Ishikawa (cell line): ENCODE measurements at regions not wholly inside any gene's neighbourhood (a gene's known extent, or its start where the extent isn't known, plus 50 kb on each side); places are given as distances from the start of the nearest gene placed in this dataset.

ENCODE experiments used
- CEBPB ChIP-seq: IDR thresholded peaks from 2 replicates; pipeline ENCODE4 v1.6.1; 2012
- CREB1 ChIP-seq: IDR thresholded peaks from 2 replicates; pipeline ENCODE4 v1.6.1; 2012; ENCODE audit warnings: low read depth
- EGR1 ChIP-seq: IDR thresholded peaks from 2 replicates; pipeline ENCODE4 v1.6.1; 2012
- EP300 ChIP-seq: IDR thresholded peaks from 2 replicates; pipeline ENCODE4 v1.6.1; 2012; ENCODE audit warnings: borderline replicate concordance
- FOXM1 ChIP-seq: IDR thresholded peaks from 2 replicates; pipeline ENCODE4 v1.6.1; 2012; ENCODE audit warnings: low read depth, borderline replicate concordance
- MAX ChIP-seq: IDR thresholded peaks from 2 replicates; pipeline ENCODE4 v1.6.1; 2012
- NFIC ChIP-seq: IDR thresholded peaks from 2 replicates; pipeline ENCODE4 v1.6.1; 2012
- RAD21 ChIP-seq: IDR thresholded peaks from 2 replicates; pipeline ENCODE4 v1.6.1; 2012; ENCODE audit warnings: low read depth
- REST ChIP-seq: IDR thresholded peaks from 2 replicates; pipeline ENCODE4 v1.6.1; 2012; ENCODE audit warnings: low read depth, mild to moderate bottlenecking
- TAF1 ChIP-seq: IDR thresholded peaks from 2 replicates; pipeline ENCODE4 v1.6.1; 2012; ENCODE audit warnings: low read depth, mild to moderate bottlenecking
- TCF12 ChIP-seq: IDR thresholded peaks from 2 replicates; pipeline ENCODE4 v1.6.1; 2012; ENCODE audit warnings: low read depth
- TEAD4 ChIP-seq: IDR thresholded peaks from 2 replicates; pipeline ENCODE4 v1.6.1; 2012
- USF1 ChIP-seq: IDR thresholded peaks from 2 replicates; pipeline ENCODE4 v1.6.1; 2012
- YY1 ChIP-seq: IDR thresholded peaks from 2 replicates; pipeline ENCODE4 v1.6.1; 2012; ENCODE audit warnings: low read depth
- ZBTB7A ChIP-seq: IDR thresholded peaks from 2 replicates; pipeline ENCODE4 v1.6.1; 2012; ENCODE audit warnings: low read depth

- TF ChIP-seq ZBTB7A, result no peak
- no peak for TF ChIP-seq TEAD4
- TF ChIP-seq YY1, result no peak
- TF ChIP-seq MAX, result no peak
- no peak for TF ChIP-seq RAD21
- TF ChIP-seq TAF1, result no peak
- no peak for TF ChIP-seq TCF12
- no peak for TF ChIP-seq CEBPB
- TF ChIP-seq NFIC, result no peak
- TF ChIP-seq EP300, result no peak
Observed at GRCh38 chr14:55838529-55839052, 258.6 kb downstream of the KTN1 start.

- TF ChIP-seq TEAD4 (no peak), NFIC (no peak)
Observed at GRCh38 chr14:55840821-55841220, 260.8 kb downstream of the KTN1 start.

GRCh38 chr14:55841625-55842024, 261.6 kb downstream of the KTN1 start:
- no peak for TF ChIP-seq RAD21
- TF ChIP-seq TEAD4, result no peak
- TF ChIP-seq TAF1, result no peak
- no peak for TF ChIP-seq ZBTB7A
- no peak for TF ChIP-seq CREB1
- TF ChIP-seq EGR1, result no peak
- no peak for TF ChIP-seq YY1
- TF ChIP-seq USF1, result no peak
- TF ChIP-seq EP300, result no peak
- no peak for TF ChIP-seq TCF12
- TF ChIP-seq CEBPB, result no peak
- no peak for TF ChIP-seq FOXM1

- TF ChIP-seq EGR1 (no peak), YY1 (no peak), USF1 (no peak), TCF12 (no peak), TEAD4 (no peak), EP300 (no peak), FOXM1 (no peak), RAD21 (no peak), ZBTB7A (no peak), MAX (no peak), CREB1 (no peak), NFIC (no peak), REST (no peak), CEBPB (no peak)
Observed at GRCh38 chr14:55843718-55844403, 263.9 kb downstream of the KTN1 start.

- TF ChIP-seq USF1, result peak; percentile 70
- TF ChIP-seq TEAD4, result no peak
Observed at GRCh38 chr14:55845963-55846825, 266.2 kb downstream of the KTN1 start.

GRCh38 chr14:55846826-55847446, 266.9 kb downstream of the KTN1 start:
- TF ChIP-seq REST (no peak), NFIC (no peak), EGR1 (no peak), YY1 (no peak), EP300 (no peak), USF1 (no peak)
